HTR-8/SVneo (cell line): ENCODE measurements at regions not wholly inside any gene's neighbourhood (a gene's known extent, or its start where the extent isn't known, plus 50 kb on each side); places are given as distances from the start of the nearest gene placed in this dataset.

Experiments used
- DNase-seq: peaks from one replicate; pipeline ENCODE4 v3.0.0; 2011; ENCODE audit warnings: low spot score, mixed read lengths; ENCODE audit not compliant: insufficient read length
- FAIRE-seq: peaks from 2 replicates; lab custom pipeline; 2011; peaks lifted over from hg19 to GRCh38; lab: Jason Lieb, UNC

GRCh38 chr12:111203446-111203845, 165.4 kb downstream of the PHETA1 start:
- FAIRE-seq = no peak
- DNase-seq = no peak

- FAIRE-seq (no peak), DNase-seq (no peak)
These were observed 166.5 kb downstream of the PHETA1 start for GRCh38 chr12:111202237-111202915.

GRCh38 chr12:111201495-111202236, 167.2 kb downstream of the PHETA1 start:
- FAIRE-seq (no peak), DNase-seq (no peak)

GRCh38 chr12:111201036-111201435, 167.9 kb downstream of the PHETA1 start:
- FAIRE-seq = no peak
- DNase-seq = no peak

GRCh38 chr12:111197376-111197944, 171.4 kb downstream of the PHETA1 start:
- DNase-seq (no peak), FAIRE-seq (no peak)

GRCh38 chr12:111196532-111196931, 172.4 kb downstream of the PHETA1 start:
- DNase-seq (no peak), FAIRE-seq (no peak)

- DNase-seq (no peak), FAIRE-seq (no peak)
These were observed 173.6 kb downstream of the PHETA1 start for GRCh38 chr12:111195316-111195715.

GRCh38 chr12:111194703-111195051, 174.2 kb downstream of the PHETA1 start:
- FAIRE-seq = no peak
- no peak for DNase-seq

- FAIRE-seq (no peak), DNase-seq (no peak)
These were observed 174.8 kb downstream of the PHETA1 start for GRCh38 chr12:111193977-111194702.

GRCh38 chr12:111193496-111193895, 175.4 kb downstream of the PHETA1 start:
- no peak for DNase-seq
- FAIRE-seq = no peak

- no peak for DNase-seq
- no peak for FAIRE-seq
These were observed 175.8 kb downstream of the PHETA1 start for GRCh38 chr12:111193067-111193466.

- FAIRE-seq (no peak), DNase-seq (no peak)
These were observed 176.2 kb downstream of the PHETA1 start for GRCh38 chr12:111192647-111193046.

GRCh38 chr12:111190741-111191526, 178.0 kb downstream of the PHETA1 start:
- FAIRE-seq (no peak), DNase-seq (no peak)

- no peak for DNase-seq
These were observed 179.1 kb downstream of the PHETA1 start for GRCh38 chr12:111189792-111190191.

GRCh38 chr12:111188436-111188835, 180.5 kb downstream of the PHETA1 start:
- FAIRE-seq (no peak), DNase-seq (no peak)

More at GRCh38 chr12:111189792-111190191, 179.1 kb downstream of the PHETA1 start:
- FAIRE-seq = no peak

GRCh38 chr12:111186347-111186746, 182.5 kb downstream of the PHETA1 start:
- DNase-seq (no peak), FAIRE-seq (no peak)

GRCh38 chr12:111185889-111186227, 183.0 kb downstream of the PHETA1 start:
- FAIRE-seq = no peak
- no peak for DNase-seq

GRCh38 chr12:111185206-111185888, 183.5 kb downstream of the PHETA1 start:
- no peak for DNase-seq
- FAIRE-seq = no peak

GRCh38 chr12:111184161-111184560, 184.7 kb downstream of the PHETA1 start:
- FAIRE-seq (no peak), DNase-seq (no peak)

GRCh38 chr12:111183094-111183493, 185.8 kb downstream of the PHETA1 start:
- FAIRE-seq (no peak), DNase-seq (no peak)
